A549 (cell line): ENCODE measurements at regions not wholly inside any gene's neighbourhood (a gene's known extent, or its start where the extent isn't known, plus 50 kb on each side); places are given as distances from the start of the nearest gene placed in this dataset.

Experiments
- ATAC-seq, 2 experiments: fragments of 200-7000 bp in 1 of 2; fragments of >200 bp in 1 of 2; cut with Nextera tagmentation in 1 of 2; cut with Tn5 transposase in 1 of 2; 3 replicates each; pipeline versions ENCODE4 v1.8.0 to v1.9.1; 2018 to 2020; ENCODE audit warnings: mild to moderate bottlenecking in 1 of 2, moderate library complexity in 1 of 2
- CTCF ChIA-PET: fragments of 300-600 bp; sonication (Branson Sonifier 250); formaldehyde crosslinking; extraction: SDS; loops from one replicate; lab custom pipeline; 2021; ENCODE audit warnings: antibody characterized with exemption, inconsistent platforms; lab: Yijun Ruan, JAX
- POLR2A ChIA-PET: fragments of 350-600 bp; formaldehyde crosslinking; extraction: SDS; loops from one replicate; lab custom pipeline; 2021; ENCODE audit warnings: antibody characterized with exemption, inconsistent platforms; lab: Yijun Ruan, JAX
- DNase-seq, 2 experiments: peaks; one replicate each; pipeline versions ENCODE4 v3.0.0 to v3.0.0-alpha.2; 2011 to 2016; ENCODE audit warnings: low read depth in 1 of 2, low spot score in 1 of 2
- FAIRE-seq: peaks from 2 replicates; lab custom pipeline; 2011; peaks lifted over from hg19 to GRCh38; lab: Jason Lieb, UNC
- H3K27ac ChIP-seq, 2 experiments: fragments of >200 bp; sonication (Bioruptor Twin); formaldehyde crosslinking; 3 replicates each; pipeline ENCODE4 v1.5.1; 2016 to 2017
- H3K4me1 ChIP-seq: fragments of >200 bp; sonication (Bioruptor Twin); formaldehyde crosslinking; 3 replicates; pipeline ENCODE4 v1.6.1; 2016
- H3K4me2 ChIP-seq: fragments of >200 bp; sonication (Bioruptor Twin); formaldehyde crosslinking; 3 replicates; pipeline ENCODE4 v1.6.1; 2016
- H3K4me3 ChIP-seq: fragments of >200 bp; sonication (Bioruptor Twin); formaldehyde crosslinking; 3 replicates; pipeline ENCODE4 v1.5.1; 2016
- H3K9me3 ChIP-seq: fragments of >200 bp; sonication (Bioruptor Twin); formaldehyde crosslinking; 3 replicates; pipeline ENCODE4 v1.6.1; 2016
- ATOH8 ChIP-seq: fragments of 250-450 bp; sonication (Bioruptor Pico); IDR thresholded peaks from 2 replicates; pipeline ENCODE4 v1.5.0; 2020; ENCODE audit warnings: low read depth, mild to moderate bottlenecking, moderate library complexity
- EHMT2 ChIP-seq: fragments of 200-600 bp; sonication (generic); IDR thresholded peaks from 2 replicates; pipeline ENCODE4 v1.6.1; 2016; ENCODE audit warnings: antibody characterized with exemption, low read depth, mild to moderate bottlenecking, moderate library complexity
- EP300 ChIP-seq, 2 experiments: fragments of >200 bp; sonication (Bioruptor Twin); formaldehyde crosslinking; IDR thresholded peaks; 2 replicates in 1 of 2; 3 replicates in 1 of 2; pipeline ENCODE4 v1.6.1; 2016 to 2017
- FOSL2 ChIP-seq, 2 experiments: fragments of 450-650 bp in 1 of 2; fragments of >200 bp in 1 of 2; sonication (Bioruptor Twin) in 1 of 2; formaldehyde crosslinking; IDR thresholded peaks; 2 replicates each; pipeline versions ENCODE4 v1.5.0 to v1.6.1; 2016 to 2020; ENCODE audit warnings: mild to moderate bottlenecking in 1 of 2, moderate library complexity in 1 of 2
- FOXS1 ChIP-seq: fragments of 250-450 bp; sonication (Bioruptor Pico); IDR thresholded peaks from 2 replicates; pipeline ENCODE4 v1.5.0; 2020; ENCODE audit warnings: mild to moderate bottlenecking, moderate library complexity
- GATA3 ChIP-seq: IDR thresholded peaks from 2 replicates; pipeline ENCODE4 v1.6.1; 2012; ENCODE audit warnings: borderline replicate concordance
- HES2 ChIP-seq: fragments of >200 bp; sonication (Bioruptor Twin); formaldehyde crosslinking; IDR thresholded peaks from 2 replicates; pipeline ENCODE4 v1.6.1; 2016
- KDM1A ChIP-seq: fragments of 200-600 bp; sonication (generic); IDR thresholded peaks from 2 replicates; pipeline ENCODE4 v1.6.1; 2016; ENCODE audit warnings: low read depth, mild to moderate bottlenecking
- MYC ChIP-seq: IDR thresholded peaks from 2 replicates; pipeline ENCODE4 v1.6.1; 2012; ENCODE audit warnings: mild to moderate bottlenecking, inconsistent platforms, low read length, improper control_type of control experiment, borderline replicate concordance
- NPAS2 ChIP-seq: fragments of 250-450 bp; sonication (Bioruptor Pico); IDR thresholded peaks from 2 replicates; pipeline ENCODE4 v1.8.0; 2022; ENCODE audit warnings: mild to moderate bottlenecking, moderate library complexity, borderline replicate concordance
- NR3C1 ChIP-seq: fragments of >200 bp; sonication (Bioruptor Twin); formaldehyde crosslinking; IDR thresholded peaks from 3 replicates; pipeline ENCODE4 v1.6.1; 2017
- RAD21 ChIP-seq, 2 experiments: fragments of >200 bp in 1 of 2; sonication (Bioruptor Twin) in 1 of 2; formaldehyde crosslinking in 1 of 2; IDR thresholded peaks in 1 of 2; conservative IDR thresholded peaks in 1 of 2; 2 replicates in 1 of 2; 3 replicates in 1 of 2; pipeline ENCODE4 v1.6.1; 2012 to 2018; ENCODE audit warnings: inconsistent platforms in 1 of 2
- RARB ChIP-seq: fragments of 250-450 bp; sonication (Bioruptor Pico); IDR thresholded peaks from 2 replicates; pipeline ENCODE4 v1.8.0; 2021; ENCODE audit warnings: mild to moderate bottlenecking, moderate library complexity
- REST ChIP-seq: fragments of 200-600 bp; sonication (generic); IDR thresholded peaks from 2 replicates; pipeline ENCODE4 v1.6.1; 2016; ENCODE audit warnings: antibody characterized with exemption, mild to moderate bottlenecking, moderate library complexity
- RNF2 ChIP-seq: fragments of 200-600 bp; sonication (generic); IDR thresholded peaks from 2 replicates; pipeline ENCODE4 v1.6.1; 2016; ENCODE audit warnings: low read depth, mild to moderate bottlenecking, antibody characterized with exemption, moderate library complexity, borderline replicate concordance
- SREBF2 ChIP-seq: fragments of 450-650 bp; IDR thresholded peaks from 2 replicates; pipeline ENCODE4 v1.6.1; 2014; ENCODE audit warnings: mild to moderate bottlenecking, moderate library complexity
- TFCP2L1 ChIP-seq: fragments of 250-450 bp; sonication (Bioruptor Pico); IDR thresholded peaks from 2 replicates; pipeline ENCODE4 v1.5.0; 2021; ENCODE audit warnings: mild to moderate bottlenecking
- TP53 ChIP-seq: fragments of 250-450 bp; sonication (Bioruptor Pico); IDR thresholded peaks from 2 replicates; pipeline ENCODE4 v1.5.0; 2021; ENCODE audit warnings: mild to moderate bottlenecking, moderate library complexity
- ZNF302 ChIP-seq: fragments of 250-450 bp; sonication (Bioruptor Pico); IDR thresholded peaks from 2 replicates; pipeline ENCODE4 v1.9.0; 2021; ENCODE audit warnings: inconsistent platforms, mild to moderate bottlenecking, moderate library complexity
- ZSCAN20 ChIP-seq: fragments of 250-450 bp; sonication (Bioruptor Pico); IDR thresholded peaks from 2 replicates; pipeline ENCODE4 v1.8.0; 2022; ENCODE audit warnings: mild to moderate bottlenecking, moderate library complexity
- WGBS: methylation state at CpG from one replicate; pipeline ENCODE4 v1.1.6; 2017; ENCODE audit errors: missing lambda C conversion rate; 5-methylcytosine and 5-hydroxymethylcytosine counted together
- TF ChIP-seq, protein P1 (sequence below): IDR thresholded peaks from 2 replicates; pipeline ENCODE4 v1.6.1; 2012
- TF ChIP-seq, protein P2 (sequence below): fragments of >200 bp; sonication (Bioruptor Twin); formaldehyde crosslinking; IDR thresholded peaks from 3 replicates; pipeline ENCODE4 v1.6.1; 2016
- TF ChIP-seq, protein P3 (sequence below): IDR thresholded peaks from 2 replicates; pipeline ENCODE4 v1.6.1; 2012

DNA sequence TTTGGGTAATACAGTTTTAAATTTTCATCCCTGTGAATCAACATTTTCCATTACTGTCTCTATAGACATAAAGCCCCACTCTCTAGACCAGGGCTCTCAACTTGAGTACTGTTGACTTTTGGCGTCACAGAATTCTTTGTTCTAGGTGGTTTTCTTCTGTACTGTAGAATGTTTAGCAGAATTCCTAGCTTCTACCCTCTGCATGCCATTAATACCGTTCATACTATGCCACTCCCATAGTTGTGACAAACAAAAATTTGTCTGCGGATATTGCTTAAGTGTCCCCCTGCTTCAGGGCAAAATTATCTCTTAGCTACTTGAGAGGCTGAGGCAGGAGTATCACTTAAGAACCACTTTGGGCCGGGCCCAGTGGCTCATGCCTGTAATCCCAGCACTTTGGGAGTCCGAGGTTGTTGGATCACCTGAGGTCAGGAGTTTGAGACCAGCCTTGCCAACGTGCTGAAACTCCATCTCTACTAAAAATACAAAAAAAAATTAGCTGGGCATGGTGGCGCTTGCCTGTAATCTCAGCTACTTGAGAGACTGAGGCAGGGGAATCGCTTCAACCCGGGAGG lies 57.3 kb upstream of the NRG3 start:
- ATAC-seq (no peak), DNase-seq (no peak), FAIRE-seq (no peak)
- Histone ChIP-seq H3K4me3 (no peak overlapping the region), H3K27ac (no peak overlapping the region), H3K4me1 (no peaks in the 10 kb centered on the region), H3K9me3 (no peaks in the 10 kb centered on the region; the same call in 2 of the 3 replicates), H3K4me2 (no peak overlapping the region)
- POLR2A ChIA-PET = no interaction called here
- no peak for TF ChIP-seq REST
- TF ChIP-seq FOSL2 (IDR thresholded peaks at IDR 0.05) = no peak
- no peak for TF ChIP-seq FOSL2 (CRISPR knock-in tag; IDR thresholded peaks at IDR 0.05)
- no peak for TF ChIP-seq RAD21 (conservative IDR thresholded peaks at IDR 0.05 in 1 of 2, IDR thresholded peaks at IDR 0.05 in 1 of 2)
- TF ChIP-seq ZNF302 (CRISPR knock-in tag) = no peak
- no peak for TF ChIP-seq GATA3
- TF ChIP-seq, protein P1, sequence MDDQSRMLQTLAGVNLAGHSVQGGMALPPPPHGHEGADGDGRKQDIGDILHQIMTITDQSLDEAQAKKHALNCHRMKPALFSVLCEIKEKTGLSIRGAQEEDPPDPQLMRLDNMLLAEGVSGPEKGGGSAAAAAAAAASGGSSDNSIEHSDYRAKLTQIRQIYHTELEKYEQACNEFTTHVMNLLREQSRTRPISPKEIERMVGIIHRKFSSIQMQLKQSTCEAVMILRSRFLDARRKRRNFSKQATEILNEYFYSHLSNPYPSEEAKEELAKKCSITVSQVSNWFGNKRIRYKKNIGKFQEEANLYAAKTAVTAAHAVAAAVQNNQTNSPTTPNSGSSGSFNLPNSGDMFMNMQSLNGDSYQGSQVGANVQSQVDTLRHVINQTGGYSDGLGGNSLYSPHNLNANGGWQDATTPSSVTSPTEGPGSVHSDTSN = no peak
- no peak for TF ChIP-seq FOXS1 (CRISPR knock-in tag)
- TF ChIP-seq ATOH8 (CRISPR knock-in tag) = no peak
- no peak for TF ChIP-seq NPAS2 (CRISPR knock-in tag)
- TF ChIP-seq NR3C1 = no peak
- TF ChIP-seq MYC = no peak
- TF ChIP-seq, protein P2, sequence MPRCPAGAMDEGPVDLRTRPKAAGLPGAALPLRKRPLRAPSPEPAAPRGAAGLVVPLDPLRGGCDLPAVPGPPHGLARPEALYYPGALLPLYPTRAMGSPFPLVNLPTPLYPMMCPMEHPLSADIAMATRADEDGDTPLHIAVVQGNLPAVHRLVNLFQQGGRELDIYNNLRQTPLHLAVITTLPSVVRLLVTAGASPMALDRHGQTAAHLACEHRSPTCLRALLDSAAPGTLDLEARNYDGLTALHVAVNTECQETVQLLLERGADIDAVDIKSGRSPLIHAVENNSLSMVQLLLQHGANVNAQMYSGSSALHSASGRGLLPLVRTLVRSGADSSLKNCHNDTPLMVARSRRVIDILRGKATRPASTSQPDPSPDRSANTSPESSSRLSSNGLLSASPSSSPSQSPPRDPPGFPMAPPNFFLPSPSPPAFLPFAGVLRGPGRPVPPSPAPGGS = no peak
- TF ChIP-seq RNF2 = no peak
- TF ChIP-seq HES2 = no peak
- TF ChIP-seq, protein P3, sequence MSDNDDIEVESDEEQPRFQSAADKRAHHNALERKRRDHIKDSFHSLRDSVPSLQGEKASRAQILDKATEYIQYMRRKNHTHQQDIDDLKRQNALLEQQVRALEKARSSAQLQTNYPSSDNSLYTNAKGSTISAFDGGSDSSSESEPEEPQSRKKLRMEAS = no peak
- TF ChIP-seq TFCP2L1 (CRISPR knock-in tag) = no peak
- TF ChIP-seq TP53 (CRISPR knock-in tag) = no peak
- TF ChIP-seq EP300 (IDR thresholded peaks at IDR 0.05) = no peak
- TF ChIP-seq RARB (CRISPR knock-in tag) = no peak
- 9% methylated on average over 9 of the region's 9 CpGs for WGBS
- CTCF ChIA-PET = no interaction called here

DNA sequence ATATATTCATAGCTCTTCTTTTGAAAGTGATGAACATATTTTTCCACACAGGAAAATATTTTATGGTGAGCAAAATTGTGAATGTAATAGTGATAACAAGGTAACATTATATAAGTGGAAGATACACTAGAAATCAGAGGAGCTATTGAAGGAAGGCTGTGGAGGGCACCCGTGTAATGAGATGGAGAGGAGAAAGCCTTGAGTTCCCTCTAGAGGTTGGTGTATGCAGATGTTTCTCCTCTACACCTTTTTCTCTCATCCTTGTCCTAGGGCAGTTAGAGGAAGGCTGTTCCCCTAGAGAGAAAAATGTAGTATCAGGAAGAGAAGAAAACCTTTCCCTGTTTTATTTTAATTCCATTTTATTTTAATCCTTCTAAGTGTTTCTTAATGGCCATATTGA lies 54.6 kb upstream of the NRG3 start:
- CTCF ChIA-PET = no interaction called here
- peak in 1 of 2 experiments; percentile 7 for DNase-seq
- FAIRE-seq = no peak

More for the DNA sequence above, 54.6 kb upstream of the NRG3 start:
- WGBS = 0% methylated on average over 1 of the region's 1 CpG
- Histone ChIP-seq H3K27ac (no peak overlapping the region), H3K4me1 (no peaks in the 10 kb centered on the region), H3K9me3 (no peaks in the 10 kb centered on the region), H3K4me3 (no peak overlapping the region), H3K4me2 (no peak overlapping the region)
- ATAC-seq = no peak
- POLR2A ChIA-PET = no interaction called here
- no peak for TF ChIP-seq ZSCAN20
- no peak for TF ChIP-seq EHMT2
- TF ChIP-seq, protein P1 = no peak
- no peak for TF ChIP-seq KDM1A
- TF ChIP-seq SREBF2 = no peak
